Adrenal gland (tissue), 5 donors: ENCODE measurements at regions not wholly inside any gene's neighbourhood (a gene's known extent, or its start where the extent isn't known, plus 50 kb on each side); places are given as distances from the start of the nearest gene placed in this dataset.

Experiments used
- CTCF ChIP-seq, 6 experiments: fragments of 450-650 bp in 4 of 6; fragments of 200-600 bp in 2 of 6; sonication (generic) in 1 of 6; IDR thresholded peaks; 1 replicate in 5 of 6; 2 replicates in 1 of 6; pipeline versions ENCODE4 v1.5.1 to v1.8.0; 2016 to 2021; ENCODE audit warnings: antibody characterized with exemption in 6 of 6, mild to moderate bottlenecking in 2 of 6, moderate library complexity in 1 of 6
- POLR2A ChIP-seq, 2 donors: fragments of 450-650 bp; IDR thresholded peaks; one replicate each; pipeline ENCODE4 v1.6.1; 2017; ENCODE audit warnings: antibody characterized with exemption in 2 of 2, mild to moderate bottlenecking in 2 of 2, moderate library complexity in 1 of 2
- donor health status: DM: no; HTN: no; CAD: no.

- TF ChIP-seq CTCF (IDR thresholded peaks at IDR 0.05) (no peak), POLR2A (IDR thresholded peaks at IDR 0.05) (no peak)
These were observed 336.5 kb downstream of the PCDH20 start for GRCh38 chr13:61078976-61079770.
